GM12878 (cell line): ENCODE measurements at regions not wholly inside any gene's neighbourhood (a gene's known extent, or its start where the extent isn't known, plus 50 kb on each side); places are given as distances from the start of the nearest gene placed in this dataset.

Source experiments
- BCL11A ChIP-seq: IDR thresholded peaks from 2 replicates; pipeline ENCODE4 v1.6.1; 2011; ENCODE audit warnings: low read depth, low read length
- CREB1 ChIP-seq: IDR thresholded peaks from 2 replicates; pipeline ENCODE4 v1.6.1; 2012; ENCODE audit warnings: low read depth, mild to moderate bottlenecking, inconsistent platforms
- CTCF ChIP-seq, 3 experiments: IDR thresholded peaks in 2 of 3; conservative IDR thresholded peaks in 1 of 3; 2 replicates each; pipeline ENCODE4 v1.5.1; 2011; ENCODE audit warnings: low read depth in 3 of 3, low read length in 3 of 3, mild to moderate bottlenecking in 3 of 3, control low read depth in 2 of 3, moderate library complexity in 2 of 3, inconsistent platforms in 1 of 3, mixed read lengths in 1 of 3; ENCODE audit not compliant: control insufficient read depth in 2 of 3, insufficient read depth in 1 of 3; ENCODE audit errors: extremely low read depth in 1 of 3
- MEF2A ChIP-seq: IDR thresholded peaks from 2 replicates; pipeline ENCODE4 v1.6.1; 2011; ENCODE audit warnings: low read depth, mild to moderate bottlenecking, low read length, moderate library complexity; ENCODE audit not compliant: insufficient read depth
- SP1 ChIP-seq: IDR thresholded peaks from one replicate; pipeline ENCODE4 v1.6.1; 2011; ENCODE audit warnings: low read depth, low read length

GRCh38 chr5:106854922-106855321, 815.8 kb downstream of the EFNA5 start:
- no peak for TF ChIP-seq BCL11A
- TF ChIP-seq CREB1, result no peak
- TF ChIP-seq CTCF (IDR thresholded peaks at IDR 0.05 in 2 of 3, conservative IDR thresholded peaks at IDR 0.05 in 1 of 3; ENCODE audit: control insufficient read depth in 2 of 3, extremely low read depth in 1 of 3, insufficient read depth in 1 of 3, low read depth in 3 of 3, low read length in 3 of 3), result no peak
- no peak for TF ChIP-seq MEF2A
- TF ChIP-seq SP1, result no peak
